ENCODE measurements at regions not wholly inside any gene's neighbourhood (a gene's known extent, or its start where the extent isn't known, plus 50 kb on each side); places are given as distances from the start of the nearest gene placed in this dataset.

- Histone ChIP-seq H3K4me3 (replicated peaks in 1 of 3) (no peak overlapping the region), H3K9me3 (no peaks in the 10 kb centered on the region), H3K36me3 (no peaks in the 10 kb centered on the region), H3K4me1 (no peaks in the 10 kb centered on the region), H3K27me3 (no peaks in the 10 kb centered on the region), H3K27ac (no peak overlapping the region)
- DNase-seq: no peak
- intact Hi-C loops (cut with DNase I): no loop called here
- TF ChIP-seq POLR2A (IDR thresholded peaks at IDR 0.05) (no peak), CTCF (IDR thresholded peaks at IDR 0.05) (no peak)
- 82 to 84% methylated on average over 2 of the region's 2 CpGs for WGBS, 2 donors
Measured at GRCh38 chr2:207357216-207357615, 172.5 kb upstream of the CREB1 start.

- Histone ChIP-seq H3K4me3 (replicated peaks in 1 of 3) (no peak overlapping the region), H3K4me1 (no peaks in the 10 kb centered on the region), H3K9me3 (no peaks in the 10 kb centered on the region), H3K36me3 (no peaks in the 10 kb centered on the region), H3K27me3 (no peaks in the 10 kb centered on the region), H3K27ac (no peak overlapping the region)
- TF ChIP-seq POLR2A (IDR thresholded peaks at IDR 0.05) (no peak), CTCF (IDR thresholded peaks at IDR 0.05) (no peak)
- intact Hi-C loops (cut with DNase I): no loop called here
- whole genome bisulfite sequencing, 2 donors: 69 to 88% methylated on average over 2 of the region's 2 CpGs
- no peak for DNase-seq
Measured at GRCh38 chr2:207362716-207363115, 167.0 kb upstream of the CREB1 start.

- intact Hi-C loops (cut with DNase I): no loop called here
- no peaks in the 10 kb centered on the region for H3K9me3 ChIP-seq
- no peaks in the 10 kb centered on the region for H3K4me1 ChIP-seq
- no peaks in the 10 kb centered on the region for H3K36me3 ChIP-seq
- WGBS, 2 donors: 80 to 81% methylated on average over 1 of the region's 1 CpG
- TF ChIP-seq POLR2A (IDR thresholded peaks at IDR 0.05) (no peak), CTCF (IDR thresholded peaks at IDR 0.05) (no peak)
- H3K27ac ChIP-seq: no peak overlapping the region
- no peak for DNase-seq
- H3K27me3 ChIP-seq: no peaks in the 10 kb centered on the region
- no peak overlapping the region for H3K4me3 ChIP-seq (replicated peaks in 1 of 3)
Measured at GRCh38 chr2:207363761-207364290, 165.9 kb upstream of the CREB1 start.

- no peak for DNase-seq
Measured at GRCh38 chr2:207370646-207371045, 159.1 kb upstream of the CREB1 start.

GRCh38 chr2:207371877-207372276 is 157.9 kb upstream of the CREB1 start:
- H3K27ac ChIP-seq: no peak overlapping the region
- TF ChIP-seq POLR2A (IDR thresholded peaks at IDR 0.05): no peak
- no peaks in the 10 kb centered on the region for H3K36me3 ChIP-seq
- intact Hi-C loops (cut with DNase I): no loop called here
- no peaks in the 10 kb centered on the region for H3K9me3 ChIP-seq
- no peak for DNase-seq
- H3K4me1 ChIP-seq: no peaks in the 10 kb centered on the region
- H3K4me3 ChIP-seq (replicated peaks in 1 of 3): no peak overlapping the region
- H3K27me3 ChIP-seq: no peaks in the 10 kb centered on the region

More at GRCh38 chr2:207370646-207371045, 159.1 kb upstream of the CREB1 start:
- Histone ChIP-seq H3K36me3 (no peaks in the 10 kb centered on the region), H3K9me3 (no peaks in the 10 kb centered on the region), H3K27me3 (no peaks in the 10 kb centered on the region), H3K4me1 (no peaks in the 10 kb centered on the region), H3K4me3 (replicated peaks in 1 of 3) (no peak overlapping the region), H3K27ac (no peak overlapping the region)
- WGBS, 2 donors: 36 to 69% methylated on average over 1 of the region's 1 CpG
- intact Hi-C loops (cut with DNase I): no loop called here
- no peak for TF ChIP-seq POLR2A (IDR thresholded peaks at IDR 0.05)
- no peak for TF ChIP-seq CTCF (IDR thresholded peaks at IDR 0.05)

GRCh38 chr2:207372483-207372882 is 157.3 kb upstream of the CREB1 start:
- no peak for TF ChIP-seq CTCF (IDR thresholded peaks at IDR 0.05)
- no peak for TF ChIP-seq POLR2A (IDR thresholded peaks at IDR 0.05)
- WGBS, 2 donors: 92 to 94% methylated on average over 1 of the region's 1 CpG
- no peaks in the 10 kb centered on the region for H3K4me1 ChIP-seq
- H3K27ac ChIP-seq: no peak overlapping the region
- H3K27me3 ChIP-seq: no peaks in the 10 kb centered on the region
- intact Hi-C loops (cut with DNase I): no loop called here
- H3K9me3 ChIP-seq: no peaks in the 10 kb centered on the region
- no peaks in the 10 kb centered on the region for H3K36me3 ChIP-seq
- DNase-seq: no peak
- no peak overlapping the region for H3K4me3 ChIP-seq (replicated peaks in 1 of 3)

All from thyroid gland (tissue), 4 donors.